HepG2 (cell line): ENCODE measurements at regions not wholly inside any gene's neighbourhood (a gene's known extent, or its start where the extent isn't known, plus 50 kb on each side); places are given as distances from the start of the nearest gene placed in this dataset.

Experiments
- ATAC-seq: fragments of 200-7000 bp; cut with Tn5 transposase; 3 replicates; pipeline ENCODE4 v1.9.1; 2020; ENCODE audit warnings: mild to moderate bottlenecking, moderate library complexity
- BruUV-seq: library from RNA; stranded (reverse); fragments of 400-500 nt; replicated peaks from 2 replicates; lab custom pipeline; 2021; lab: Mats Ljungman, UMichigan
- CTCF ChIA-PET: fragments of 300-600 bp; formaldehyde crosslinking; extraction: SDS; loops from one replicate; lab custom pipeline; 2021; ENCODE audit warnings: low total read pairs, inconsistent platforms, low intra/inter-chr PET ratio; lab: Yijun Ruan, JAX
- POLR2A ChIA-PET: fragments of 350-600 bp; sonication (Branson Sonifier 250); formaldehyde crosslinking; loops from one replicate; lab custom pipeline; 2020; ENCODE audit warnings: antibody characterized with exemption, inconsistent platforms; lab: Yijun Ruan, JAX
- DNase-seq: peaks from one replicate; pipeline ENCODE4 v3.0.0-alpha.2; 2015; ENCODE audit warnings: low spot score
- FAIRE-seq: peaks from 3 replicates; lab custom pipeline; 2011; peaks lifted over from hg19 to GRCh38; lab: Jason Lieb, UNC
- H2AFZ ChIP-seq: one replicate; pipeline ENCODE4 v1.6.1; 2011; ENCODE audit warnings: low read length, inconsistent platforms
- H3K27ac ChIP-seq: fragments of 300-600 bp; 3 replicates; pipeline ENCODE4 v1.8.0; 2011; ENCODE audit warnings: mixed run types, mild to moderate bottlenecking, mixed read lengths, low read length, inconsistent platforms; ENCODE audit not compliant: insufficient read depth; ENCODE audit errors: extremely low read length
- H3K27me3 ChIP-seq, 2 experiments: fragments of 200-600 bp in 1 of 2; 2 replicates in 1 of 2; 3 replicates in 1 of 2; pipeline versions ENCODE4 v1.6.0 to v1.8.0; 2011; ENCODE audit warnings: low read length in 2 of 2, mild to moderate bottlenecking in 2 of 2, moderate library complexity in 2 of 2, inconsistent platforms in 1 of 2; ENCODE audit not compliant: insufficient read depth in 2 of 2, control insufficient read depth in 1 of 2
- H3K36me3 ChIP-seq, 2 experiments: fragments of 200-600 bp in 1 of 2; replicated peaks in 1 of 2; 2 replicates in 1 of 2; 3 replicates in 1 of 2; pipeline versions ENCODE4 v1.5.1 to v1.8.0; 2011; ENCODE audit warnings: low read length in 2 of 2, inconsistent platforms in 1 of 2; ENCODE audit not compliant: insufficient read depth in 2 of 2, control insufficient read depth in 1 of 2
- H3K4me1 ChIP-seq: 2 replicates; pipeline ENCODE4 v1.5.1; 2012; ENCODE audit warnings: low read length, inconsistent platforms; ENCODE audit not compliant: insufficient read depth
- H3K4me2 ChIP-seq: 2 replicates; pipeline ENCODE4 v1.6.0; 2011; ENCODE audit warnings: low read depth, low read length, inconsistent platforms
- H3K4me3 ChIP-seq, 3 experiments: fragments of 200-600 bp in 1 of 3; sonication (generic), shearing (Covaris generic) in 1 of 3; replicated peaks in 1 of 3; 2 replicates each; pipeline ENCODE4 v1.5.1; 2011 to 2016; ENCODE audit warnings: low read length in 3 of 3, inconsistent platforms in 2 of 3, low read depth in 2 of 3, mild to moderate bottlenecking in 2 of 3, control low read depth in 1 of 3, mixed read lengths in 1 of 3; ENCODE audit not compliant: insufficient read depth in 1 of 3
- H3K79me2 ChIP-seq: one replicate; pipeline ENCODE4 v1.6.1; 2011; ENCODE audit warnings: low read length, inconsistent platforms; ENCODE audit not compliant: insufficient read depth
- H3K9ac ChIP-seq: 2 replicates; pipeline ENCODE4 v1.6.0; 2011; ENCODE audit warnings: mild to moderate bottlenecking, low read depth, low read length, inconsistent platforms; ENCODE audit not compliant: insufficient read depth
- H3K9me3 ChIP-seq: 2 replicates; pipeline ENCODE4 v1.5.1; 2012; ENCODE audit warnings: mild to moderate bottlenecking, low read length
- H4K20me1 ChIP-seq: 2 replicates; pipeline ENCODE4 v1.6.0; 2011; ENCODE audit warnings: inconsistent platforms, mild to moderate bottlenecking, low read length, moderate library complexity; ENCODE audit not compliant: insufficient read depth
- HNF4A ChIP-seq: sonication (generic); formaldehyde crosslinking; IDR thresholded peaks from 2 replicates; pipeline ENCODE4 v1.4.0; 2020; ENCODE audit warnings: missing genetic modification reagents
- MZF1 ChIP-seq: sonication (generic); formaldehyde crosslinking; IDR thresholded peaks from 2 replicates; pipeline ENCODE4 v1.8.1; 2023; ENCODE audit warnings: mild to moderate bottlenecking, missing genetic modification reagents, borderline replicate concordance
- SIX1 ChIP-seq: sonication (generic); formaldehyde crosslinking; IDR thresholded peaks from 2 replicates; pipeline ENCODE4 v1.4.0; 2020; ENCODE audit warnings: missing genetic modification reagents, borderline replicate concordance
- SIX4 ChIP-seq: sonication (generic); formaldehyde crosslinking; IDR thresholded peaks from 2 replicates; pipeline ENCODE4 v1.4.0; 2020; ENCODE audit warnings: missing genetic modification reagents
- TCF7 ChIP-seq: sonication (generic); IDR thresholded peaks from 2 replicates; pipeline ENCODE4 v1.6.1; 2016; ENCODE audit warnings: antibody characterized with exemption, low read depth
- WGBS: methylation state at CpG from one replicate; pipeline ENCODE4 v1.1.6; 2017; ENCODE audit warnings: low lambda C conversion rate; 5-methylcytosine and 5-hydroxymethylcytosine counted together
- in situ Hi-C: cut with HindIII; loops from 2 replicates; pipeline ENCODE4 v1.10.0; 2017; ENCODE audit warnings: low pct_unique_long_range_greater_than_20kb; ENCODE audit not compliant: extremely low pct_ligation_motif_present
- intact Hi-C: fragments of 100-400 bp; cut with micrococcal nuclease; formaldehyde crosslinking; loops from one replicate; pipeline ENCODE4 v1.10.0; 2022; ENCODE audit not compliant: unreplicated experiment
- TF ChIP-seq, protein P1 (sequence below): sonication (generic); formaldehyde crosslinking; IDR thresholded peaks from 2 replicates; pipeline ENCODE4 v1.4.0; 2020; ENCODE audit warnings: missing genetic modification reagents
- TF ChIP-seq, protein P2 (sequence below): sonication (generic); formaldehyde crosslinking; IDR thresholded peaks from 2 replicates; pipeline ENCODE4 v1.5.0; 2020; ENCODE audit warnings: mild to moderate bottlenecking, missing genetic modification reagents

DNA sequence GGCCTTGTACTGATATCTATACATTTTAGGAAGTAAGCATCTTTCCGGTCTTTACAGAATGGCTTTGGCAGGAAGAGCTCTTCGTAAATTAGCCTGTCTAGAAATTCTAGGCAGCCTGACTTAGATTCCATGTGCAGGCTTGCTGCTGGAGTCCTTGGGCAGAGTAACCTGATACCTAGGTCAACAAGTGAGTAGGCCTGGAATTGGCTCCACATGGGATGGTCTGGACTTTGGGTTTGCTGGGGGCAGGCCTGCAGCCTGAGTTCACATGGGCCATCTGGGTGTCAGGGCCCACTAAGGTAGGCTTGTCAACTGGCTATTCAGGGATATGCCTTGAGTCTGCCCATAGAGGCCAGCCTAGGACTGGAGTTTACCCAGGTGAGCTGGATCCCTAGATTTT, 59.6 kb upstream of the CYYR1 start:
- H3K36me3 ChIP-seq: no peaks in the 10 kb centered on the region
- H3K27me3 ChIP-seq: no peaks in the 10 kb centered on the region; a peak in 1 of 5 replicates
- H3K4me2 ChIP-seq: no peak overlapping the region
- no TSS peak for BruUV-seq
- TF ChIP-seq SIX4 (CRISPR knock-in tag) (peak; percentile 64; the same call in 1 of the 2 replicates), HNF4A (CRISPR knock-in tag) (peak; percentile 35; the same call in 1 of the 2 replicates), MZF1 (CRISPR knock-in tag) (no peak), TCF7 (no peak), SIX1 (CRISPR knock-in tag) (peak; percentile 83)
- TF ChIP-seq, protein P1, sequence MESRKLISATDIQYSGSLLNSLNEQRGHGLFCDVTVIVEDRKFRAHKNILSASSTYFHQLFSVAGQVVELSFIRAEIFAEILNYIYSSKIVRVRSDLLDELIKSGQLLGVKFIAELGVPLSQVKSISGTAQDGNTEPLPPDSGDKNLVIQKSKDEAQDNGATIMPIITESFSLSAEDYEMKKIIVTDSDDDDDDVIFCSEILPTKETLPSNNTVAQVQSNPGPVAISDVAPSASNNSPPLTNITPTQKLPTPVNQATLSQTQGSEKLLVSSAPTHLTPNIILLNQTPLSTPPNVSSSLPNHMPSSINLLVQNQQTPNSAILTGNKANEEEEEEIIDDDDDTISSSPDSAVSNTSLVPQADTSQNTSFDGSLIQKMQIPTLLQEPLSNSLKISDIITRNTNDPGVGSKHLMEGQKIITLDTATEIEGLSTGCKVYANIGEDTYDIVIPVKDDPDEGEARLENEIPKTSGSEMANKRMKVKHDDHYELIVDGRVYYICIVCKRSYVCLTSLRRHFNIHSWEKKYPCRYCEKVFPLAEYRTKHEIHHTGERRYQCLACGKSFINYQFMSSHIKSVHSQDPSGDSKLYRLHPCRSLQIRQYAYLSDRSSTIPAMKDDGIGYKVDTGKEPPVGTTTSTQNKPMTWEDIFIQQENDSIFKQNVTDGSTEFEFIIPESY (CRISPR knock-in tag): no peak
- TF ChIP-seq, protein P2, sequence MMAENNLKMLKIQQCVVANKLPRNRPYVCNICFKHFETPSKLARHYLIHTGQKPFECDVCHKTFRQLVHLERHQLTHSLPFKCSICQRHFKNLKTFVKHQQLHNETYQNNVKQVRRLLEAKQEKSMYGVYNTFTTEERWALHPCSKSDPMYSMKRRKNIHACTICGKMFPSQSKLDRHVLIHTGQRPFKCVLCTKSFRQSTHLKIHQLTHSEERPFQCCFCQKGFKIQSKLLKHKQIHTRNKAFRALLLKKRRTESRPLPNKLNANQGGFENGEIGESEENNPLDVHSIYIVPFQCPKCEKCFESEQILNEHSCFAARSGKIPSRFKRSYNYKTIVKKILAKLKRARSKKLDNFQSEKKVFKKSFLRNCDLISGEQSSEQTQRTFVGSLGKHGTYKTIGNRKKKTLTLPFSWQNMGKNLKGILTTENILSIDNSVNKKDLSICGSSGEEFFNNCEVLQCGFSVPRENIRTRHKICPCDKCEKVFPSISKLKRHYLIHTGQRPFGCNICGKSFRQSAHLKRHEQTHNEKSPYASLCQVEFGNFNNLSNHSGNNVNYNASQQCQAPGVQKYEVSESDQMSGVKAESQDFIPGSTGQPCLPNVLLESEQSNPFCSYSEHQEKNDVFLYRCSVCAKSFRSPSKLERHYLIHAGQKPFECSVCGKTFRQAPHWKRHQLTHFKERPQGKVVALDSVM (CRISPR knock-in tag): no peak
- H3K4me1 ChIP-seq: no peaks in the 10 kb centered on the region
- H3K4me3 ChIP-seq: no peak overlapping the region
- no peak overlapping the region for H3K9ac ChIP-seq
- H4K20me1 ChIP-seq: no peaks in the 10 kb centered on the region
- ATAC-seq (peak; percentile 80), FAIRE-seq (no peak), DNase-seq (no peak)
- ChIA-PET CTCF (no interaction called here), POLR2A (no interaction called here)
- H3K79me2 ChIP-seq: no peaks in the 10 kb centered on the region
- peaks cover 73% of the 10 kb centered on the region for H3K9me3 ChIP-seq
- 28% methylated on average over 2 of the region's 2 CpGs for WGBS
- in situ Hi-C loops (no loop called here), intact Hi-C loops (no loop called here)
- no peak overlapping the region for H2AFZ ChIP-seq
- H3K27ac ChIP-seq: no peak overlapping the region
